ENCODE measurements at regions not wholly inside any gene's neighbourhood (a gene's known extent, or its start where the extent isn't known, plus 50 kb on each side); places are given as distances from the start of the nearest gene placed in this dataset.

GRCh38 chr11:112615891-112616290 is 345.3 kb upstream of the NCAM1 start:
- no peak for TF ChIP-seq FOXM1 (IDR thresholded peaks at IDR 0.05; ENCODE audit: borderline replicate concordance)
- no peak for TF ChIP-seq SUZ12 (IDR thresholded peaks at IDR 0.05)
- no peak for TF ChIP-seq ELF4 (IDR thresholded peaks at IDR 0.05)
- no peak for TF ChIP-seq BHLHE40 (IDR thresholded peaks at IDR 0.05; ENCODE audit: borderline replicate concordance)
- TF ChIP-seq PKNOX1 (IDR thresholded peaks at IDR 0.05): no peak
- TF ChIP-seq FOXA1 (IDR thresholded peaks at IDR 0.05): no peak
- no peak for TF ChIP-seq FOXK2 (IDR thresholded peaks at IDR 0.05)
- TF ChIP-seq SP1 (IDR thresholded peaks at IDR 0.05): no peak
- no peak for TF ChIP-seq ZNF384 (IDR thresholded peaks at IDR 0.05)
- no peak for TF ChIP-seq HDGF (IDR thresholded peaks at IDR 0.05; ENCODE audit: borderline replicate concordance)
